Kidney epithelial cell (primary cell): ENCODE measurements at regions not wholly inside any gene's neighbourhood (a gene's known extent, or its start where the extent isn't known, plus 50 kb on each side); places are given as distances from the start of the nearest gene placed in this dataset.

Source experiments
- DNase-seq: peaks from one replicate; pipeline ENCODE4 v3.0.0-alpha.2; 2010; ENCODE audit warnings: low read depth
- H3K27me3 ChIP-seq: 2 replicates; pipeline ENCODE4 v1.6.0; 2011; ENCODE audit warnings: low read length; ENCODE audit not compliant: control insufficient read depth, insufficient read depth
- H3K36me3 ChIP-seq: 2 replicates; pipeline ENCODE4 v1.5.1; 2011; ENCODE audit warnings: low read length; ENCODE audit not compliant: control insufficient read depth, insufficient read depth
- H3K4me3 ChIP-seq: 2 replicates; pipeline ENCODE4 v1.5.1; 2011; ENCODE audit warnings: low read depth, mild to moderate bottlenecking, control low read depth, low read length
- CTCF ChIP-seq: IDR thresholded peaks from 2 replicates; pipeline ENCODE4 v1.5.1; 2011; ENCODE audit warnings: mild to moderate bottlenecking, moderate library complexity, low read length, control low read depth, inconsistent platforms; ENCODE audit not compliant: insufficient read depth, poor library complexity, severe bottlenecking

GRCh38 chr5:128904805-128905567 is 60.3 kb upstream of the SLC27A6 start:
- DNase-seq: no peak
- Histone ChIP-seq H3K4me3 (no peak overlapping the region), H3K36me3 (no peaks in the 10 kb centered on the region), H3K27me3 (no peaks in the 10 kb centered on the region)
- no peak for TF ChIP-seq CTCF

GRCh38 chr5:128905568-128906110 is 59.6 kb upstream of the SLC27A6 start:
- Histone ChIP-seq H3K4me3 (no peak overlapping the region), H3K36me3 (no peaks in the 10 kb centered on the region), H3K27me3 (no peaks in the 10 kb centered on the region)
- TF ChIP-seq CTCF: peak; percentile 73
- DNase-seq: peak; percentile 14

GRCh38 chr5:128913551-128913950 is 51.7 kb upstream of the SLC27A6 start:
- Histone ChIP-seq H3K27me3 (no peaks in the 10 kb centered on the region), H3K4me3 (no peak overlapping the region), H3K36me3 (no peaks in the 10 kb centered on the region)
- DNase-seq: no peak
- no peak for TF ChIP-seq CTCF
